H1 (cell line): ENCODE measurements at regions not wholly inside any gene's neighbourhood (a gene's known extent, or its start where the extent isn't known, plus 50 kb on each side); places are given as distances from the start of the nearest gene placed in this dataset.

ENCODE experiments used
- CTCF ChIA-PET: fragments of 300-600 bp; sonication (Branson Sonifier 250); formaldehyde crosslinking; loops from one replicate; lab custom pipeline; 2021; ENCODE audit not compliant: partially characterized antibody; lab: Charles Lee
- POLR2A ChIA-PET: fragments of 300-600 bp; sonication (Branson Sonifier 250); formaldehyde crosslinking; loops from one replicate; lab custom pipeline; 2021; ENCODE audit warnings: inconsistent platforms; ENCODE audit not compliant: partially characterized antibody; lab: Charles Lee
- DNase-seq, 2 experiments: peaks; one replicate each; pipeline versions ENCODE4 v3.0.0 to v3.0.0-alpha.2; 2010 to 2022; ENCODE audit warnings: low spot score in 2 of 2, low read depth in 1 of 2, mixed read lengths in 1 of 2
- FAIRE-seq: peaks from 2 replicates; lab custom pipeline; 2011; peaks lifted over from hg19 to GRCh38; lab: Jason Lieb, UNC
- H2AFZ ChIP-seq: 2 replicates; pipeline ENCODE4 v1.8.1; 2012; ENCODE audit warnings: low read length, inconsistent platforms
- H2AK5ac ChIP-seq: 2 replicates; pipeline ENCODE4 v1.6.1; 2013; ENCODE audit warnings: low read depth, low read length
- H2BK120ac ChIP-seq: replicated peaks from 2 replicates; pipeline ENCODE3; 2013; ENCODE audit warnings: low read depth, low read length, inconsistent platforms
- H2BK12ac ChIP-seq: 2 replicates; pipeline ENCODE4 v1.6.1; 2013; ENCODE audit warnings: low read depth, low read length
- H2BK15ac ChIP-seq: 2 replicates; pipeline ENCODE4 v1.6.1; 2013; ENCODE audit warnings: low read length
- H2BK20ac ChIP-seq: 2 replicates; pipeline ENCODE4 v1.6.1; 2013; ENCODE audit warnings: low read length
- H2BK5ac ChIP-seq: 2 replicates; pipeline ENCODE4 v1.6.1; 2013; ENCODE audit warnings: low read depth, low read length
- H3K14ac ChIP-seq: 2 replicates; pipeline ENCODE4 v1.6.1; 2013; ENCODE audit warnings: inconsistent platforms; ENCODE audit not compliant: insufficient read length
- H3K18ac ChIP-seq: 2 replicates; pipeline ENCODE4 v1.6.1; 2013; ENCODE audit warnings: low read length; ENCODE audit errors: extremely low read depth
- H3K23ac ChIP-seq: 2 replicates; pipeline ENCODE4 v1.6.1; 2013; ENCODE audit warnings: inconsistent platforms; ENCODE audit not compliant: insufficient read length
- H3K23me2 ChIP-seq: 2 replicates; pipeline ENCODE4 v1.6.1; 2013; ENCODE audit warnings: low read depth, low read length
- H3K27ac ChIP-seq: 2 replicates; pipeline ENCODE4 v1.6.1; 2011; ENCODE audit warnings: low read depth, low read length, inconsistent platforms
- H3K27me3 ChIP-seq, 4 experiments: replicated peaks in 1 of 4; 1 replicate in 1 of 4; 2 replicates in 3 of 4; pipeline versions ENCODE4 v1.6.1 to v1.8.1; 2011 to 2013; ENCODE audit warnings: low read length in 3 of 4, mild to moderate bottlenecking in 3 of 4, inconsistent platforms in 2 of 4, mixed read lengths in 2 of 4, moderate library complexity in 1 of 4; ENCODE audit not compliant: control insufficient read depth in 3 of 4, insufficient read depth in 3 of 4; ENCODE audit errors: extremely low read depth in 1 of 4
- H3K36me3 ChIP-seq, 4 experiments: 2 replicates each; pipeline versions ENCODE4 v1.6.1 to v1.8.1; 2011 to 2013; ENCODE audit warnings: mild to moderate bottlenecking in 4 of 4, low read length in 3 of 4, moderate library complexity in 2 of 4, control low read depth in 1 of 4, inconsistent platforms in 1 of 4; ENCODE audit not compliant: insufficient read depth in 4 of 4, control insufficient read depth in 2 of 4
- H3K4ac ChIP-seq: replicated peaks from 2 replicates; pipeline ENCODE3; 2013; ENCODE audit warnings: low read length, low read depth, mixed read lengths, inconsistent platforms; ENCODE audit not compliant: insufficient read length
- H3K4me1 ChIP-seq, 4 experiments: replicated peaks in 1 of 4; 1 replicate in 1 of 4; 2 replicates in 3 of 4; pipeline versions ENCODE4 v1.6.1 to v1.8.1; 2011 to 2013; ENCODE audit warnings: low read length in 3 of 4, inconsistent platforms in 2 of 4, mixed read lengths in 1 of 4; ENCODE audit not compliant: insufficient read depth in 4 of 4, control insufficient read depth in 3 of 4
- H3K4me2 ChIP-seq, 2 experiments: 2 replicates each; pipeline versions ENCODE4 v1.6.1 to v1.8.1; 2011 to 2013; ENCODE audit warnings: low read depth in 2 of 2, low read length in 2 of 2, control low read depth in 1 of 2, inconsistent platforms in 1 of 2, mild to moderate bottlenecking in 1 of 2; ENCODE audit not compliant: insufficient read depth in 1 of 2
- H3K4me3 ChIP-seq, 4 experiments: fragments of 200-600, 300-600 bp in 1 of 4; sonication (generic), shearing (Covaris generic), sonication (Bioruptor Twin) in 1 of 4; 2 replicates each; pipeline versions ENCODE4 v1.5.1 to v1.8.1; 2011 to 2016; ENCODE audit warnings: low read length in 4 of 4, low read depth in 3 of 4, control low read depth in 2 of 4, inconsistent platforms in 2 of 4, mild to moderate bottlenecking in 2 of 4, mixed read lengths in 1 of 4, moderate library complexity in 1 of 4; ENCODE audit not compliant: insufficient read depth in 2 of 4; ENCODE audit errors: extremely low read depth in 1 of 4
- H3K56ac ChIP-seq: replicated peaks from 2 replicates; pipeline ENCODE3; 2013; ENCODE audit warnings: low read depth, mild to moderate bottlenecking, mixed read lengths, low read length, inconsistent platforms; ENCODE audit not compliant: insufficient read length
- H3K79me1 ChIP-seq: 2 replicates; pipeline ENCODE4 v1.6.1; 2013; ENCODE audit warnings: low read depth, low read length, control low read depth
- H3K79me2 ChIP-seq, 2 experiments: 2 replicates each; pipeline versions ENCODE4 v1.6.1 to v1.8.1; 2012 to 2013; ENCODE audit warnings: low read length in 2 of 2, mild to moderate bottlenecking in 2 of 2, inconsistent platforms in 1 of 2; ENCODE audit not compliant: insufficient read depth in 2 of 2, control insufficient read depth in 1 of 2
- H3K9ac ChIP-seq, 4 experiments: replicated peaks in 1 of 4; 1 replicate in 1 of 4; 2 replicates in 3 of 4; pipeline versions ENCODE4 v1.6.1 to v1.8.1; 2011 to 2013; ENCODE audit warnings: low read depth in 3 of 4, low read length in 3 of 4, control low read depth in 2 of 4, mild to moderate bottlenecking in 2 of 4, moderate library complexity in 2 of 4, inconsistent platforms in 1 of 4; ENCODE audit errors: extremely low read depth in 1 of 4
- H3K9me3 ChIP-seq, 2 experiments: 2 replicates each; pipeline versions ENCODE4 v1.6.1 to v1.8.1; 2012 to 2013; ENCODE audit warnings: mild to moderate bottlenecking in 2 of 2, moderate library complexity in 2 of 2, control low read depth in 1 of 2, inconsistent platforms in 1 of 2, low read depth in 1 of 2, low read length in 1 of 2, mixed read lengths in 1 of 2; ENCODE audit not compliant: insufficient read depth in 2 of 2
- H4K20me1 ChIP-seq, 2 experiments: replicated peaks in 1 of 2; 2 replicates each; pipeline versions ENCODE3 to v1.8.1; 2011 to 2013; ENCODE audit warnings: inconsistent platforms in 2 of 2, low read length in 2 of 2, mild to moderate bottlenecking in 1 of 2; ENCODE audit not compliant: insufficient read depth in 2 of 2, control insufficient read depth in 1 of 2
- H4K5ac ChIP-seq: 2 replicates; pipeline ENCODE4 v1.6.1; 2013; ENCODE audit warnings: low read length, low read depth, mixed read lengths, inconsistent platforms; ENCODE audit not compliant: insufficient read length
- H4K8ac ChIP-seq: 2 replicates; pipeline ENCODE4 v1.8.0; 2013; ENCODE audit warnings: mild to moderate bottlenecking, moderate library complexity, low read length, inconsistent platforms; ENCODE audit not compliant: insufficient read depth; ENCODE audit errors: extremely low read depth
- H4K91ac ChIP-seq: replicated peaks from 2 replicates; pipeline ENCODE3; 2013; ENCODE audit warnings: low read length, mixed read lengths, inconsistent platforms; ENCODE audit not compliant: insufficient read length
- EZH2 ChIP-seq: fragments of 200-600 bp; sonication (generic); IDR thresholded peaks from 2 replicates; pipeline ENCODE4 v1.7.1; 2012; ENCODE audit warnings: low read depth, mild to moderate bottlenecking, moderate library complexity, low read length, inconsistent platforms; ENCODE audit not compliant: severe bottlenecking
- FOSL1 ChIP-seq: IDR thresholded peaks from 2 replicates; pipeline ENCODE4 v1.6.1; 2011; ENCODE audit warnings: mild to moderate bottlenecking, low read depth, low read length, moderate library complexity; ENCODE audit not compliant: insufficient read depth
- HDAC2 ChIP-seq, 2 experiments: fragments of 300-600 bp in 1 of 2; sonication (generic) in 1 of 2; IDR thresholded peaks; 2 replicates each; pipeline ENCODE4 v1.6.1; 2011 to 2012; ENCODE audit warnings: low read depth in 2 of 2, low read length in 2 of 2, mild to moderate bottlenecking in 2 of 2, moderate library complexity in 2 of 2, borderline replicate concordance in 1 of 2, inconsistent platforms in 1 of 2
- JUN ChIP-seq: IDR thresholded peaks from 2 replicates; pipeline ENCODE4 v1.6.1; 2011; ENCODE audit warnings: low read depth, mild to moderate bottlenecking, improper control_type of control experiment, low read length
- KDM5A ChIP-seq: fragments of 200-600 bp; IDR thresholded peaks from 2 replicates; pipeline ENCODE4 v1.7.1; 2012; ENCODE audit warnings: mild to moderate bottlenecking, low read length, inconsistent platforms, mixed read lengths
- PHF8 ChIP-seq: fragments of 200-600 bp; sonication (generic); conservative IDR thresholded peaks from 2 replicates; pipeline ENCODE4 v1.7.1; 2012; ENCODE audit warnings: low read depth, mild to moderate bottlenecking, inconsistent platforms, low read length, moderate library complexity
- POU5F1 ChIP-seq: IDR thresholded peaks from 2 replicates; pipeline ENCODE4 v1.6.1; 2011; ENCODE audit warnings: low read depth, mild to moderate bottlenecking, low read length, moderate library complexity
- RFX5 ChIP-seq: IDR thresholded peaks from 2 replicates; pipeline ENCODE4 v1.6.1; 2011; ENCODE audit warnings: low read depth, low read length, improper control_type of control experiment, borderline replicate concordance
- SIRT6 ChIP-seq: IDR thresholded peaks from one replicate; pipeline ENCODE4 v1.7.1; 2012; ENCODE audit warnings: low read length, inconsistent platforms
- TF ChIP-seq, protein P1 (sequence below), 3 experiments: IDR thresholded peaks; 1 replicate in 2 of 3; 2 replicates in 1 of 3; pipeline versions ENCODE4 v1.5.1 to v1.6.1; 2011; ENCODE audit warnings: low read length in 3 of 3, mild to moderate bottlenecking in 3 of 3, inconsistent platforms in 2 of 3, low read depth in 1 of 3, moderate library complexity in 1 of 3; ENCODE audit not compliant: insufficient read depth in 1 of 3; ENCODE audit errors: control extremely low read depth in 1 of 3

DNA sequence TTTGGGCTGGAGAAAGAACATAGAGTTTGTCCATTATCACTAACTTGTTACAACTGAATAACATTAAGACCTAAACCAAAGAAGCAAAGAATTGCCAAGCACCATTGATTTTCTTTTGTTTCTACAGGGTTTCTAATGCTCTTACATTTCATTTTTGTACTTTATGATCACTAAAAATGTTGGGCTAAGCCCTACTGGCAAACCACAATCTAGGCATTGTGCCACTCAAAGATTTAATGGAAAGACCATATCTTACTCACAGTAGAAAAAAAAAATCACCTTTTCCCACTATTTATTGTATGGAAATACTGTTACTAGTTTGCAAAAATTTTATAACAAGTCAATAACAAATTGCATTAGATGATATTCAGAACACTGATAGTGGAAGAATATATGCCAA lies 447.4 kb upstream of the PKDCC start:
- no peak overlapping the region for H2BK15ac ChIP-seq
- H3K79me2 ChIP-seq = no peaks in the 10 kb centered on the region
- no peak overlapping the region for H3K4me3 ChIP-seq
- CTCF ChIA-PET = no interaction called here
- no peaks in the 10 kb centered on the region for H3K4me1 ChIP-seq
- no peak overlapping the region for H2AFZ ChIP-seq
- no peak overlapping the region for H3K4ac ChIP-seq
- H3K9me3 ChIP-seq = no peaks in the 10 kb centered on the region
- H2BK120ac ChIP-seq = no peak overlapping the region
- POLR2A ChIA-PET = no interaction called here
- H2BK5ac ChIP-seq = no peak overlapping the region
- H3K27ac ChIP-seq = no peak overlapping the region
- no peak overlapping the region for H3K9ac ChIP-seq
- H3K23ac ChIP-seq = no peak overlapping the region
- no peaks in the 10 kb centered on the region for H3K79me1 ChIP-seq
- no peaks in the 10 kb centered on the region for H4K20me1 ChIP-seq
- H3K56ac ChIP-seq = no peak overlapping the region
- no peak overlapping the region for H2BK20ac ChIP-seq
- no peak overlapping the region for H2BK12ac ChIP-seq
- H3K14ac ChIP-seq = no peak overlapping the region
- H4K91ac ChIP-seq = no peak overlapping the region
- no peak overlapping the region for H2AK5ac ChIP-seq
- H3K36me3 ChIP-seq = no peaks in the 10 kb centered on the region
- no peak overlapping the region for H4K8ac ChIP-seq
- no peak overlapping the region for H3K4me2 ChIP-seq
- no peak overlapping the region for H4K5ac ChIP-seq
- H3K18ac ChIP-seq = no peak overlapping the region
- H3K27me3 ChIP-seq = no peaks in the 10 kb centered on the region
- FAIRE-seq (no peak), DNase-seq (no peak)
- H3K23me2 ChIP-seq = no peaks in the 10 kb centered on the region
- TF ChIP-seq FOSL1 (no peak), PHF8 (no peak), EZH2 (no peak), SIRT6 (no peak), POU5F1 (no peak), KDM5A (no peak), JUN (no peak), HDAC2 (IDR thresholded peaks at IDR 0.05; ENCODE audit: borderline replicate concordance in 1 of 2, low read depth in 2 of 2, low read length in 2 of 2) (no peak), RFX5 (no peak)
- TF ChIP-seq, protein P1, sequence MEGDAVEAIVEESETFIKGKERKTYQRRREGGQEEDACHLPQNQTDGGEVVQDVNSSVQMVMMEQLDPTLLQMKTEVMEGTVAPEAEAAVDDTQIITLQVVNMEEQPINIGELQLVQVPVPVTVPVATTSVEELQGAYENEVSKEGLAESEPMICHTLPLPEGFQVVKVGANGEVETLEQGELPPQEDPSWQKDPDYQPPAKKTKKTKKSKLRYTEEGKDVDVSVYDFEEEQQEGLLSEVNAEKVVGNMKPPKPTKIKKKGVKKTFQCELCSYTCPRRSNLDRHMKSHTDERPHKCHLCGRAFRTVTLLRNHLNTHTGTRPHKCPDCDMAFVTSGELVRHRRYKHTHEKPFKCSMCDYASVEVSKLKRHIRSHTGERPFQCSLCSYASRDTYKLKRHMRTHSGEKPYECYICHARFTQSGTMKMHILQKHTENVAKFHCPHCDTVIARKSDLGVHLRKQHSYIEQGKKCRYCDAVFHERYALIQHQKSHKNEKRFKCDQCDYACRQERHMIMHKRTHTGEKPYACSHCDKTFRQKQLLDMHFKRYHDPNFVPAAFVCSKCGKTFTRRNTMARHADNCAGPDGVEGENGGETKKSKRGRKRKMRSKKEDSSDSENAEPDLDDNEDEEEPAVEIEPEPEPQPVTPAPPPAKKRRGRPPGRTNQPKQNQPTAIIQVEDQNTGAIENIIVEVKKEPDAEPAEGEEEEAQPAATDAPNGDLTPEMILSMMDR (IDR thresholded peaks at IDR 0.05; ENCODE audit: control extremely low read depth in 1 of 3, insufficient read depth in 1 of 3, low read depth in 1 of 3, low read length in 3 of 3) = no peak
